GM18909 (cell line): ENCODE measurements at regions not wholly inside any gene's neighbourhood (a gene's known extent, or its start where the extent isn't known, plus 50 kb on each side); places are given as distances from the start of the nearest gene placed in this dataset.

Experiments used
- ATAC-seq: cut with Tn5 transposase; IDR thresholded peaks from one replicate; pipeline ENCODE4 v1.9.1; 2021; ENCODE audit warnings: mild to moderate bottlenecking; ENCODE audit not compliant: unreplicated experiment, poor library complexity

DNA sequence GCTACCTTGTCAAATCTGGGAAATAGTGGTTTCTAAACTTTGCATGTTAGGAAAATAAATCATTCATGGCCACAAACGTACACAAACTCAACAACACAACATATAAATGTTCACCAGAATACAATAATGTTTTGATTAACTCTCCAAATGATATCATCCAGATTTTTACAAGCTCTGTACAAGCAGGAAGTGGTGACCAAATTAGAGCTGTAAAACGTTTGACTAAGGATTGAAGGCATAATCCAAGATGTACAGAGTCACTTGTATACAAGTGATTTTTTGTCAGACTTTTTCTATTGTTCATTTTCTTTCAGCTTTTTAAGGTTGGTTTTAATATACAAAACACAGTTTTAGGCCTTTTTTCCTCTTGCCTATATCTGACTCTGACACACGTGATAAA lies 748.4 kb upstream of the GRM7 start:
- ATAC-seq, result no peak

- no peak for ATAC-seq
Measured at GRCh38 chr3:6113338-6113737, 747.6 kb upstream of the GRM7 start.

DNA sequence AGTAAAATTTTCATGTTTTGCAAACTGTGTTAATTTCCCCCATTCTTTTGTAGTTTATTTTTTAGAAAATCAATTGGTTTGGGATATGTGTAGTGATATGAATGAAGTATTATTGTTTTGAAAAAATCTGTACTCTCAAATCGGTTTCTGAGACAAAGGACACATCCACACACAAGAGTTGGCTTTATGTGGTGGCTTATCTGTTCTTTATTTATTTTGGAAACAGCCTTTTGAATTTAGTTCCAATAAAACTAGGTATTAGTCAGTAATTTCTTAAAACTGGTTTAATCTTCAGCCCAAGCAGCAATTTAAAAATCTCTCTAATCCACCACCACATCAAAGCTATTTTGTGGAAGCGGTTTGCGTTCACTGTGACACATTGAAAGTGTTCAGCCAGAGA lies 741.5 kb upstream of the GRM7 start:
- no peak for ATAC-seq

GRCh38 chr3:6120786-6121185 lies 740.1 kb upstream of the GRM7 start:
- no peak for ATAC-seq

GRCh38 chr3:6124875-6125274 lies 736.0 kb upstream of the GRM7 start:
- ATAC-seq, result no peak

GRCh38 chr3:6125520-6125919 lies 735.4 kb upstream of the GRM7 start:
- ATAC-seq, result no peak

DNA sequence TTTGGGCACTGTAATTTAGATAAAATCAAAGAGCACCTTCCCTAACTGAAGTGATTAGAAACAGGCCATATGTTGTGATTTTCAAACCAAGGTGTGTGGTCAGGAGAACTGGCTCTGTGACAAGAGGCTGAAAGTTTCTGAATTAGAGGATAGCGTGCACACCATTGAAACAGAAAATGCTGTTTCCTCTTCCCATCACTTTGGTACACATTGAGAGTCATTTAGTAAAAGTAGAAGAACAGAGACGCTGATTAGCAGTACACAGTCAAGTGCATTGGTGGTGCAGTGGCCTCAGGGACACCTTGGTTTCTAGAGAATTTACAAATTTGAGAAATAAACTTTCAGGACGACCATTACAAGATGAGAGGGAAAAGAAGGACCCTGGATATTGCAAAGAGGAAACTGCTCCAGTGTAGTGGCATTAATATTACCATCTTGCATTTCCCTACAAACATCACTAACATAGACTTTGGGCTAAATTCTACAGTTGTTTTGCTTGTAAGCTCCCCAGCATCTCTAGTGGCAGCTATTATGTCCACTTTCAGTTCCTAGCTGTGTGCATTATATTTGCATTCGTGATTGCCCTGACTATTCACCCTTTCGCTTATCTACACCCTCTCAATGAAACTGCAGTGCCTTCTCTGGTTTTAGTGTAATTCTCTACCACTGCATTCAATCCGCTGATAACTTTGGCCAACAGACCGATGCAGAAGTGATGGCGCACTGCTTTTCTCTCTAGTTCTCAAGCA lies 728.1 kb upstream of the GRM7 start:
- ATAC-seq, result no peak

DNA sequence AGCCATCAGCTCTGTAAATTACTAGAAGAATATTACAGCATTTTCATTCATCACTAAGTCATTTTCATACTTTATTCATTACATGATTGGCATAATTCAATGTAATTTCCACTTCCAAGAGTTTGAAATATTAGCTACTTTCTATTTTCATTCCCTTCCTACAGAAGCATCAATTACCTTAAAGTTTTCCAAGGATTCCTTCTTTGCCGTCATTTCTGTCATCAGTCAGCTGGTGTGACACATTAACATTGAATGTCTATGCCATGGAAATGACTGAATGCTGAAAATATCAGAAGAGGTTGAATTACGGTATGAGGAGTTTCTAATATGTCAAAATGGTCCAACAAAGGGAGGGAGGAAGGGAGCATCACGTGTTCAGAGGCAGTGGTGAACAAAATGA lies 718.2 kb upstream of the GRM7 start:
- ATAC-seq, result no peak

DNA sequence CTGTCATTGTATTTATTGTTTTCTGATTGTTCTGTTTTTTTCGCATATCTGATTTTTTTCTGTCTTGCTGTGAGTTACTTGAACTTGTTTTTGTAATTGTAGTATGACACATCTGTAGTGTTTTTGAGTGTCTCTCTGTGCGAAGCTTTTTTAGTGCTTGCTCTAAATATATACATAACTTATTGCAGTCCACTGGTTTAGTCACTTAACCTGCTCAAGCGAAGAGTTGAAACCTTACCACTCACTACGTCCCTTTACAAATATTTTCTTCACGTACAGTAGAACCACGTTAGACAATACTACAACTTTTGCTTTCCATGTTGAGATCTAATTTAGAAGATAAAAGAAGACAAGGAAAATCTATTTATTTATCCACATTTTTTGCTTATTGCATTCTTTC lies 713.0 kb upstream of the GRM7 start:
- no peak for ATAC-seq

DNA sequence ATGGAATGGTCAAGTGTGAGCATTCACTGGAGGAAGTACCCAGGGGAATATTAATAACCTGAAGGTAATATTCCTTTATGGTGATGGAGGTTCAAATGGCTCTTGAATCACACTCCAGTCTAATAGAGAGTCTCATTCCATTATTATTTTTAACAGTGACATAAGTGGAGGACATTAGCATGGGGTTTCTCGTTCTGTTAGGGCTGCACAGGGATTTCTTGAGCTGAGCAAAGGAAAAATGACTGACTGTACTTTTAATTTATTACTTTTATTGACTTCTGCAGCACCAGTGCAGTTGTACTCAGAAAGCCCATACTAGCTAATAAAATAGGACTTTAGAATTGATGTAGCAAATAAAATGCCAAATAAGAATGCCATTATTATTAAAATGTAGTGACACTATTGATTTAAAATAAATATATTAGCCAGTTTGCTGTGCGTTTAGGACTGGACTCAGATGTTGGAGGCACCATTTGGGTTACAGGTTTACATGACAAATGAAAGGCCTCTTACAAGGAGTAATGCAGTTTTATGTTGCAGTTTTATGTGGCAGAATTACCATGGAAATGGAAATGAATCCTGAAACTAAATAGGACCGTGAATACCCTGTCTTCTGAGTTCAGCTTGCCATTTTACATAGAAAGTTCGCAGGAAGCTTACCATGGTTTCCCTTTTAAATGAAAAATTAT lies 705.1 kb upstream of the GRM7 start:
- ATAC-seq, result no peak

DNA sequence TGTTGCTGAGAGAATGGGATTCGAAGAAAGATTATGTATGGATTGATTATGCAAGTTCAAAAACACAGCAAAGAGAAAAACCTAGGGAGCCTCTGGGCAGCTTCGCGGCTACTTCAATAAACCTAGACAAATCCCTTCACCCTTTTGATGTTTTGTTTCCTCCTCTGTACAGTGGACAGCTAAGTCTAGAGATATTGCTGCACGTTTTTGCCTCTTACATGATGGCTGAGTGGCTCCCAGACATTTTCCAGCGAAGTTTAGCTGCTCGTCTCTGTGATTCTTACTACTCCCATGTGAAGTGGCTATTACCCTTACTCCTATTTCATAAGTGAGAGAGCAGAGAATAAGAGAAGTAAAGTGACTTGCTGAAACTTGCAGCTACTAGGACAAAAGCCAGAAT lies 695.0 kb upstream of the GRM7 start:
- no peak for ATAC-seq

DNA sequence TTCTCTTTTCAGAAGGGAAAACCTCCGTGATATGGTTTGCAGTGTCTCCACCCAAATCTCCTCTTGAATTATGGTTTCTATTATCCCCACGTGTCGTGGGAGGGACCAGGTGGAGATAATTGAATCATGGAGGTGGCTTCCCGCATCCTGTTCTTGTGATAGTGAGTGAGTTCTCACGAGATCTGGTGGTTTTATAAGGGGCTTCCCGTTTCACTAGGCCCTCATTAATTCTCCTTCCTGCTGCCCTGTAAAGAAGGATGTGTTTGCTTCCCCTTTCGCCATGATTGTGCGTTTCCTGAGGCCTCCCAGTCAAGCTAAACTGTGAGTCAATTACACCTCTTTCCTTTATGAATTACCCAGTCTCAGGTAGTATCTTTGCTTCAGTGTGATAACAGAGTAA lies 692.7 kb upstream of the GRM7 start:
- no peak for ATAC-seq

GRCh38 chr3:6172871-6173642 lies 687.9 kb upstream of the GRM7 start:
- no peak for ATAC-seq

GRCh38 chr3:6177417-6177816 lies 683.5 kb upstream of the GRM7 start:
- no peak for ATAC-seq

DNA sequence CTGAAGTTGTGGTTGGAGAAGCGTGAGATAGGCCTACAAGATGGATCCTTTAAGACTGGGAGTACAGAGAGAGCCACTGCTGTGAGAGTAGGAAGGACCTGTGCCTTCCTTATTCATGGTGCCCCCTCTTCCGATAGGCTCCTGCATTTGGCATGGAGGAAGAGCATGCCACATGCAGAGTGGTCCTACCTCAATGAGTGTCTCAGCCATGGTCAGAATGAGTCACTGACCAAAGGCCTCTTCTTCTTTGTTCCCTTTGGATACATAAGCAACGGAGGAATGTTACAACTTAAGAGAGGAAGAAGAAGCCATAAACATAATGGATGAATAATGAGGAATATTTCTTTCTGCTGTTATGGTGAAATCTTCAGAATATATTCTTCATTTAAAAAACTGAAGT lies 681.2 kb upstream of the GRM7 start:
- no peak for ATAC-seq

DNA sequence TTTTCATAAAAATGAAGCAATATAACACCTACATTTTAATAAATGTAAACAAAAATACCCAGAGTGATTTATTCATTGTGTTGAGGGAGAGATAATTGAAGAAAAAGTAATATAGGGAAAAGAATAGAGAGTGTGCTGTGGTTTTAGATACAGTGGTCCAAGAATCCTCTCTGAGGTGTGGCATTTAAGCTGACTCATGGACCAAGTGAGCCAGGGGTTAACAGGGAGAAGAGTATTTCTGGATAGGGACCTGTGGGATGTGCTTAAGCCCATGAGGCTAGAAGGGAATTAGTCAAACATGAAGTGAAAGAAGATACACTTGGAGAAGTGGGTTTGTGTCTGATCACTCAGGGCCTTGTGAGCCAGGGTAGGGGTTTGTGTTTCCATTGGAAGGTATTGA lies 680.7 kb upstream of the GRM7 start:
- no peak for ATAC-seq

GRCh38 chr3:6182476-6182875 lies 678.4 kb upstream of the GRM7 start:
- no peak for ATAC-seq

GRCh38 chr3:6182909-6183308 lies 678.0 kb upstream of the GRM7 start:
- ATAC-seq, result no peak

- no peak for ATAC-seq
Measured at GRCh38 chr3:6189384-6189783, 671.5 kb upstream of the GRM7 start.

- ATAC-seq, result no peak
Measured at GRCh38 chr3:6204891-6205290, 656.0 kb upstream of the GRM7 start.
